Liver (tissue), 8 donors: ENCODE measurements at regions not wholly inside any gene's neighbourhood (a gene's known extent, or its start where the extent isn't known, plus 50 kb on each side); places are given as distances from the start of the nearest gene placed in this dataset.

Source experiments
- DNase-seq: peaks from one replicate; pipeline ENCODE4 v3.0.0-alpha.2; 2017; ENCODE audit warnings: low spot score
- H3K27ac ChIP-seq, 2 donors: one replicate each; pipeline ENCODE4 v1.7.0; 2013; ENCODE audit warnings: inconsistent platforms in 2 of 2, low read length in 2 of 2, control low read depth in 1 of 2, low read depth in 1 of 2, mild to moderate bottlenecking in 1 of 2
- H3K27me3 ChIP-seq, 4 donors: one replicate each; pipeline versions ENCODE4 v1.6.1 to v1.7.0; 2013; ENCODE audit warnings: low read length in 3 of 4, inconsistent platforms in 1 of 4, mild to moderate bottlenecking in 1 of 4, moderate library complexity in 1 of 4; ENCODE audit not compliant: control insufficient read depth in 4 of 4, insufficient read depth in 4 of 4
- H3K36me3 ChIP-seq, 4 donors: one replicate each; pipeline versions ENCODE4 v1.6.1 to v1.7.0; 2013; ENCODE audit warnings: low read length in 3 of 4, mild to moderate bottlenecking in 3 of 4, low read depth in 1 of 4, moderate library complexity in 1 of 4; ENCODE audit not compliant: control insufficient read depth in 4 of 4, insufficient read depth in 3 of 4
- H3K4me1 ChIP-seq, 4 donors: one replicate each; pipeline versions ENCODE4 v1.6.1 to v1.7.0; 2013; ENCODE audit warnings: low read length in 3 of 4, mild to moderate bottlenecking in 3 of 4, moderate library complexity in 1 of 4; ENCODE audit not compliant: control insufficient read depth in 4 of 4, insufficient read depth in 4 of 4
- H3K4me3 ChIP-seq, 3 donors: one replicate each; pipeline versions ENCODE4 v1.6.1 to v1.7.0; 2013; ENCODE audit warnings: low read length in 3 of 3, control low read depth in 1 of 3, low read depth in 1 of 3, mild to moderate bottlenecking in 1 of 3
- H3K9ac ChIP-seq, 2 donors: one replicate each; pipeline ENCODE4 v1.7.0; 2013; ENCODE audit warnings: low read length in 2 of 2, mild to moderate bottlenecking in 2 of 2, moderate library complexity in 2 of 2, control low read depth in 1 of 2, low read depth in 1 of 2
- H3K9me3 ChIP-seq, 4 donors: one replicate each; pipeline versions ENCODE4 v1.6.1 to v1.7.0; 2013; ENCODE audit warnings: low read length in 3 of 4; ENCODE audit not compliant: control insufficient read depth in 4 of 4
- EGR1 ChIP-seq, 2 donors: IDR thresholded peaks; 2 replicates each; pipeline ENCODE4 v1.6.1; 2016 to 2018; ENCODE audit warnings: antibody characterized with exemption in 2 of 2, low read depth in 2 of 2
- RAD21 ChIP-seq, 2 donors: IDR thresholded peaks; 2 replicates each; pipeline ENCODE4 v1.6.1; 2016; ENCODE audit warnings: antibody characterized with exemption in 2 of 2, mild to moderate bottlenecking in 2 of 2
- REST ChIP-seq: IDR thresholded peaks from 2 replicates; pipeline ENCODE4 v1.6.1; 2016; ENCODE audit warnings: antibody characterized with exemption, mild to moderate bottlenecking
- TAF1 ChIP-seq: conservative IDR thresholded peaks from 2 replicates; pipeline ENCODE4 v1.6.1; 2016; ENCODE audit warnings: antibody characterized with exemption, mild to moderate bottlenecking
- YY1 ChIP-seq: IDR thresholded peaks from 2 replicates; pipeline ENCODE4 v1.6.1; 2016; ENCODE audit warnings: antibody characterized with exemption, mild to moderate bottlenecking
- WGBS: extraction: QIAGEN DNeasy Blood & Tissue Kit; methylation state at CpG from one replicate; pipeline ENCODE4 v1.1.7; 2013; 5-methylcytosine and 5-hydroxymethylcytosine counted together
- TF ChIP-seq, protein P1 (sequence below): fragments of 150-350 bp; IDR thresholded peaks from 2 replicates; pipeline ENCODE4 v1.5.1; 2017; ENCODE audit warnings: improper control_type of control experiment, low read depth, low read length; ENCODE audit not compliant: missing input control
- donor health status: healthy.
- donor health status: healthy.
- donor health status: healthy.
- donor health status: healthy.
- donor health status: healthy.

- Histone ChIP-seq H3K4me3 (peak overlapping the region; percentile 62 to 99 (median 95)), H3K27ac (peak overlapping the region in 1 of 2 donors; percentile 81), H3K9ac (peak overlapping the region; percentile 43 to 85), H3K27me3 (no peaks in the 10 kb centered on the region), H3K4me1 (peaks cover 3 to 19% (median 18%) of the 10 kb centered on the region in 4 donors), H3K36me3 (no peaks in the 10 kb centered on the region), H3K9me3 (no peaks in the 10 kb centered on the region)
- WGBS = 15% methylated on average over 15 of the region's 15 CpGs
- DNase-seq = no peak
- TF ChIP-seq YY1 = no peak
- TF ChIP-seq REST = no peak
- no peak for TF ChIP-seq RAD21 (IDR thresholded peaks at IDR 0.05)
- TF ChIP-seq TAF1 = no peak
Observed at GRCh38 chr18:26657631-26658581, 109.6 kb upstream of the KCTD1 start.

- under 1% methylated on average over 52 of the region's 52 CpGs for WGBS
- peak overlapping the region; percentile 62 to 99 (median 95) for H3K4me3 ChIP-seq
- H3K27me3 ChIP-seq = no peaks in the 10 kb centered on the region
Observed at GRCh38 chr18:26656944-26657536, 108.7 kb upstream of the KCTD1 start.

More at GRCh38 chr18:26656944-26657536, 108.7 kb upstream of the KCTD1 start:
- no peaks in the 10 kb centered on the region for H3K36me3 ChIP-seq
- H3K9me3 ChIP-seq = no peaks in the 10 kb centered on the region
- DNase-seq = peak; percentile 55
- peaks cover 3 to 19% (median 18%) of the 10 kb centered on the region in 4 donors for H3K4me1 ChIP-seq
- peak in 1 of 2 donors; percentile 23 for TF ChIP-seq RAD21 (IDR thresholded peaks at IDR 0.05)
- no peak for TF ChIP-seq REST
- TF ChIP-seq, protein P1, sequence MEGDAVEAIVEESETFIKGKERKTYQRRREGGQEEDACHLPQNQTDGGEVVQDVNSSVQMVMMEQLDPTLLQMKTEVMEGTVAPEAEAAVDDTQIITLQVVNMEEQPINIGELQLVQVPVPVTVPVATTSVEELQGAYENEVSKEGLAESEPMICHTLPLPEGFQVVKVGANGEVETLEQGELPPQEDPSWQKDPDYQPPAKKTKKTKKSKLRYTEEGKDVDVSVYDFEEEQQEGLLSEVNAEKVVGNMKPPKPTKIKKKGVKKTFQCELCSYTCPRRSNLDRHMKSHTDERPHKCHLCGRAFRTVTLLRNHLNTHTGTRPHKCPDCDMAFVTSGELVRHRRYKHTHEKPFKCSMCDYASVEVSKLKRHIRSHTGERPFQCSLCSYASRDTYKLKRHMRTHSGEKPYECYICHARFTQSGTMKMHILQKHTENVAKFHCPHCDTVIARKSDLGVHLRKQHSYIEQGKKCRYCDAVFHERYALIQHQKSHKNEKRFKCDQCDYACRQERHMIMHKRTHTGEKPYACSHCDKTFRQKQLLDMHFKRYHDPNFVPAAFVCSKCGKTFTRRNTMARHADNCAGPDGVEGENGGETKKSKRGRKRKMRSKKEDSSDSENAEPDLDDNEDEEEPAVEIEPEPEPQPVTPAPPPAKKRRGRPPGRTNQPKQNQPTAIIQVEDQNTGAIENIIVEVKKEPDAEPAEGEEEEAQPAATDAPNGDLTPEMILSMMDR = peak; percentile 17
- no peak for TF ChIP-seq EGR1 (IDR thresholded peaks at IDR 0.05; ENCODE audit: low read depth in 2 of 2)
- H3K27ac ChIP-seq = peak overlapping the region; percentile 40 to 81
- H3K9ac ChIP-seq = peak overlapping the region; percentile 43 to 85
